Astrocyte (in vitro differentiated cells and primary cell): ENCODE measurements at regions not wholly inside any gene's neighbourhood (a gene's known extent, or its start where the extent isn't known, plus 50 kb on each side); places are given as distances from the start of the nearest gene placed in this dataset.
"Not testable (repeated sequence)": the region's sequence is repeated elsewhere in the genome, so short reads cannot be mapped to it uniquely, and the experiment has no call there.

ENCODE experiments used
- CTCF ChIP-seq: IDR thresholded peaks from 2 replicates; pipeline ENCODE4 v1.5.1; 2011; ENCODE audit warnings: low read depth, mild to moderate bottlenecking, inconsistent platforms, low read length, moderate library complexity; ENCODE audit not compliant: insufficient read depth
- EZH2 ChIP-seq: IDR thresholded peaks from 2 replicates; pipeline ENCODE4 v1.6.1; 2012; ENCODE audit warnings: mild to moderate bottlenecking, low read length, inconsistent platforms; ENCODE audit not compliant: insufficient read depth

DNA sequence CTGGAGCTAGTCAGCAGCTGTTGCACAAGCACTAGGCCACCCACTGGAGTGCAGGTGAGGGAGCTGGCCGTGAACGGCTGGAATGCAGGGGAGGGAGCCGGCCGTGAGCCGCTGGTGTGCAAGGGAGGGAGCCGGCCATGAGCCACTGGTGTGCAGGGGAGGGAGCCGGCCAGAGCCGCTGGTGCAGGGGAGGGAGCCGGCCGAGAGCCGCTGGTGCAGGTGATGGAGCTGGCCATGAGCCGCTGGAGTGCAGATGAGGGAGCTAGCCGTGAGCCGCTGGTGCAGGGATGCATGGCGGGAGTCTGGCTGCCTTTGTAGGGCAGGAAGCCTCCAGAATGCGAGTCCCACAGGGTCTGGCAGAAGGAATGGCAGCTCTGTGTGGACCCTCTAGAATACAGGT, 1470.0 kb upstream of the DEFB115 start:
- not testable (repeated sequence) for TF ChIP-seq CTCF, EZH2
